ENCODE measurements at regions not wholly inside any gene's neighbourhood (a gene's known extent, or its start where the extent isn't known, plus 50 kb on each side); places are given as distances from the start of the nearest gene placed in this dataset.

GRCh38 chr14:104249706-104250105 is 111.3 kb downstream of the KIF26A start:
- TF ChIP-seq CTCF (conservative IDR thresholded peaks at IDR 0.05; ENCODE audit: low read depth in 2 of 2) (no peak), NANOG (IDR thresholded peaks at IDR 0.05; ENCODE audit: borderline replicate concordance) (no peak), POLR2AphosphoS5 (IDR thresholded peaks at IDR 0.05; ENCODE audit: low read depth) (no peak), REST (IDR thresholded peaks at IDR 0.05; ENCODE audit: unreplicated experiment) (no peak), CREB1 (CRISPR knock-in tag; IDR thresholded peaks at IDR 0.05; ENCODE audit: low read depth) (no peak), EZH2 (IDR thresholded peaks at IDR 0.05; ENCODE audit: low read depth, unreplicated experiment) (no peak), ZNF462 (CRISPR knock-in tag; IDR thresholded peaks at IDR 0.05) (no peak)

All from GM23338 (cell line).